ENCODE measurements at regions not wholly inside any gene's neighbourhood (a gene's known extent, or its start where the extent isn't known, plus 50 kb on each side); places are given as distances from the start of the nearest gene placed in this dataset.

DNA sequence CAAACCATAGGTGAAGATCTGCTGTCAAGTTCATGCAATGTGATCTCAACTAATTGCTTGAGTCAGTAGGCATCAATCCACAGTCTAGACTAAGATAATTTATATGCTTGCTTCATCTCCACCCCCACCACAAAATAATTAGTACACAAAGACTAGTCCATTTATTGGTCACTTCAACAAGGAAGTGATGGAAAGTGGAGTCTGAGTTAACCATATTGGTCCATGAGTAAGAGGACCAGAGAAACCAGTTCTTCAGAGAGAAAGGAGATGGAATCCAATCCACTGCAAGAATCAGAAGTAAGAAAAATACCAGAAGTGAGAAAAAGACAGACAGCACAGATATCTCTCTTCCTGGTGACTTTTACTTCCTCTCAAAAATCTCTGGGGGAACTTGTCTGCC, 366.5 kb downstream of the CHSY3 start (continued):
- no peak for TF ChIP-seq ZNF449 (tag by site-specific recombination; IDR thresholded peaks at IDR 0.05)
- TF ChIP-seq INSM2 (tag by site-specific recombination; IDR thresholded peaks at IDR 0.05): no peak

DNA sequence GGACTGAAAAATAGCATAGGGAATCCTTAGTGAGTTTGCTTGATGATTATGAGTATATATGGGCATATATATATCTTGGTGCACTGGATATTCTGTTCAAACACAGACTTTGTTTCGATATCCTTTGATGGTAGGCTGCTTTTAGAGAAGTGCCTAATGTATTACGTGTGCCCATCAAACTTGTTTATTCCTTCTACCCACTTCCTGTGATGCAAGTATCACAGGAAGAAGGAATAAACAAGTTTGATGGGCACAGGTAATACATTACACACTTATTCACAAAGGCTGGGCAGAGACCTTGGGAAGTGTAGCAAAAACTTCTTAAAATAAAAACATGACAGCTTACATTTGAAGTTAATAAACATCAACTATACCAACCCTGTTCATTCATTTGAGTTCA, 364.2 kb downstream of the CHSY3 start:
- no peaks in the 10 kb centered on the region for H3K36me3 ChIP-seq (ENCODE audit: control insufficient read depth in 2 of 2, insufficient read depth in 1 of 2, low read length in 2 of 2)
- no peaks in the 10 kb centered on the region for H3K4me1 ChIP-seq (ENCODE audit: control insufficient read depth, insufficient read depth, low read length)
- no peak for TF ChIP-seq RBAK (tag by site-specific recombination; IDR thresholded peaks at IDR 0.05)
- TF ChIP-seq ZNF311 (tag by site-specific recombination; IDR thresholded peaks at IDR 0.05; ENCODE audit: borderline replicate concordance): no peak
- no peak for TF ChIP-seq ZNF280D (tag by site-specific recombination; IDR thresholded peaks at IDR 0.05)
- no peak for TF ChIP-seq ZBTB8A (tag by site-specific recombination; IDR thresholded peaks at IDR 0.05)
- TF ChIP-seq GLIS1 (tag by site-specific recombination; IDR thresholded peaks at IDR 0.05): no peak
- no peak for TF ChIP-seq ZBTB1 (tag by site-specific recombination; IDR thresholded peaks at IDR 0.05)
- TF ChIP-seq ELK4 (IDR thresholded peaks at IDR 0.05; ENCODE audit: borderline replicate concordance, low read depth, low read length): no peak
- TF ChIP-seq ZNF223 (tag by site-specific recombination; IDR thresholded peaks at IDR 0.05): no peak
- no peak for TF ChIP-seq ZSCAN16 (tag by site-specific recombination; IDR thresholded peaks at IDR 0.05)
- TF ChIP-seq ZNF184 (tag by site-specific recombination; IDR thresholded peaks at IDR 0.05): no peak
- TF ChIP-seq ZNF530 (tag by site-specific recombination; IDR thresholded peaks at IDR 0.05; ENCODE audit: low read depth): no peak
- no peak for TF ChIP-seq SETDB1 (IDR thresholded peaks at IDR 0.05; ENCODE audit: insufficient read length, low read length)
- no peak for TF ChIP-seq ZNF155 (tag by site-specific recombination; IDR thresholded peaks at IDR 0.05)
- TF ChIP-seq WT1 (tag by site-specific recombination; IDR thresholded peaks at IDR 0.05): no peak
- no peak overlapping the region for H3K27ac ChIP-seq (ENCODE audit: extremely low read depth, low read depth, low read length)
- H3K4me3 ChIP-seq (ENCODE audit: low read depth, low read length): no peak overlapping the region
- ChIA-PET POLR2A (no interaction called here), CTCF (no interaction called here)
- no peaks in the 10 kb centered on the region for H3K9me3 ChIP-seq (ENCODE audit: control insufficient read depth, insufficient read depth, low read depth, low read length)

- no peak overlapping the region for H3K27ac ChIP-seq (ENCODE audit: extremely low read depth, low read depth, low read length)
- H3K9me3 ChIP-seq (ENCODE audit: control insufficient read depth, insufficient read depth, low read depth, low read length): no peaks in the 10 kb centered on the region
- H3K4me3 ChIP-seq (ENCODE audit: low read depth, low read length): no peak overlapping the region
- POLR2A ChIA-PET: no interaction called here
- no peaks in the 10 kb centered on the region for H3K4me1 ChIP-seq (ENCODE audit: control insufficient read depth, insufficient read depth, low read length)
- H3K36me3 ChIP-seq (ENCODE audit: control insufficient read depth in 2 of 2, insufficient read depth in 1 of 2, low read length in 2 of 2): no peaks in the 10 kb centered on the region
- CTCF ChIA-PET: no interaction called here
- TF ChIP-seq ZNF335 (tag by site-specific recombination; conservative IDR thresholded peaks at IDR 0.05): no peak
- TF ChIP-seq ATF2 (tag by site-specific recombination; IDR thresholded peaks at IDR 0.05; ENCODE audit: low read depth): peak; percentile 56
Measured at GRCh38 chr5:130267926-130268325, 363.7 kb downstream of the CHSY3 start.
